HG03039 (cell line): ENCODE measurements at regions not wholly inside any gene's neighbourhood (a gene's known extent, or its start where the extent isn't known, plus 50 kb on each side); places are given as distances from the start of the nearest gene placed in this dataset.
"Not testable (repeated sequence)": the region's sequence is repeated elsewhere in the genome, so short reads cannot be mapped to it uniquely, and the experiment has no call there.

Experiments
- ATAC-seq: cut with Tn5 transposase; IDR thresholded peaks from one replicate; pipeline ENCODE4 v1.9.1; 2021; ENCODE audit warnings: mild to moderate bottlenecking, moderate library complexity; ENCODE audit not compliant: unreplicated experiment

DNA sequence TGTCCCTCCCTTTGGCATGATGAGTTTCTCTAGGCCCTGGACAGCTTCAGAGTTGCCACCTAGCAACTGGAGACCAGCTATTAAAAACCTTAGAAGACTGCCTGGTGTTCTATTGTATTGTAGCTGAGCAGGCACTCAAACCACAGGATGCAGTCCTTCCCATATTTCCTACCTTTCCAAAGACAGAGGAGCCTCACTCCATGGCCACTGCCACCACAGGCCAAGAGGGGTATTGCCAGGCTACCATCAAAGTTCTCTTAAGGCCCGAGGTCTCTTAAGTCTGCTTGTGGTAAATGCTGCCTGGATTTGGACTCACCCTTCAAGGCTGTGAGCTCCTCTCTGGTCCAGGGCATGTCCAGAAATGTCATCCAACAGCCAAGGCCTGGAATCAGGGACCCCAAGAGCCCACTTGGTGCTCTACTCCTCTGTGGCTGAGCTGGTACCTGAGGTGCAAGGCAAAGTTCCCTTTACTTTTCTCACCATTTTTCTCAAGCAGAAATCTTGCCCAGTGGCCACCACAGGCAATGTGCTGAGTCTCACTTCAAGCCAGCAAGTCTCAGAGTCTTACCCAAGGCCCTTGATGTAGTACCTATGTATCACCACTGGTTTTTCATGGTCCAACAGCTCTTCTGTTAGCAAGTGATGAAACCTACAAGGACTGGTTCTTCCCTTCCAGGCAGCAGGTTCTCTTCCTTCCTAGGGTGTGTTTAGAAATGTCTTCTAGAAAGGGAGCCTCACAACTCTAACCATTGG, 269.4 kb downstream of the AMY1C start:
- ATAC-seq = no peak

GRCh38 chr1:104019675-104020049, 270.0 kb downstream of the AMY1C start:
- no peak for ATAC-seq

DNA sequence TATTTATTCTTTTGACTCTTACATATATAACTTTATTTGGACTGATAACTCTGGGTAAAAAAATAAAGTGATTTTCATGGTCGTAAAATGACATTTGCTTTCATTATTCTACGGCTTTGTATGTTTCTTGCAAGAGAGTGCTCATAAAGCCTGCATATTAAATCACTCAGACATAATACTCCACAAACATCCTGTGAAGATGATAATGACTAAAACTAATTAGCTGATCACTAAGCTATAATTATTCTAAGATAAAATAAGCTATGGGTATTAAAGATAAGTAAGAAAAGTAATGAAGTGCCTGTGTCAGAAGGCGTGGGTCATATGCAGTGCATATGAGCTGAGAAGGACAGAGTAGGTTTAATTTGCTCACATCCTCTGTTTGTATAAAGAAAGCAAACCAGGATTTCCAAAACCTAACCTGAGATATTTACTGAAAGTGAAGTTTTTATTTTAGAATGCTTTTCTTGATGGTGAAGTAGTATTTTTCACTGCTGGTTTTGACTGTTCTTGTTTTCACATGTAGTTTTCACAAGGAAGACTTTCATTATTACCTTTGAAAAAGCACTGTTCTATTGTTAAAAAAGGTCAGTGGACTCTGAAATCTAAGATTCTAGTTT, 278.8 kb downstream of the AMY1C start:
- ATAC-seq = no peak

DNA sequence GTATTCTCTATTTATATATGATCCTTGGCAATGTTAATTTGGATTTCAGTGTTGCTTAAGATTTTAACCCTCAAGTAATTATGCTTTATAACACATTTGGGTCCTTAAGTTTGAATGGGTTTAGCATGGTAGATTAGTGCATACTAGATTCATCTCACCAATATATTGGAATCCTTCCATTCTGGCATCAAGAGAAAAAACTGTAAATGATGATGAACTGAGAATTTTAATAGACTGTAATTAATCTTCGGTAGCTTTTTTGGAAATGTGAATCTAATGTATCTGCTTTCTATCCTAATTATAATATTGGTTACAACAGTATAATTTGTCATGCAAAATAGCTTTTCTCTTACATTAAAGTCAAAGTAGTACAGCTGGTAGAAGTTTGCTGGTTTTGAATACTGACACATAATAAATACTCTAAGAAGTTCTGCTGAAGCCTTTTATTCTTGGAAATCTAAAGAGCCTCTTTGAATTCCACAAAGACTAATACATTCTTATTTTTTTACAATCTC, 279.8 kb downstream of the AMY1C start:
- no peak for ATAC-seq

- ATAC-seq = no peak
Observed at GRCh38 chr1:104056786-104057185, 307.1 kb downstream of the AMY1C start.

- ATAC-seq = not testable (repeated sequence)
Observed at GRCh38 chr1:104057219-104057898, 307.7 kb downstream of the AMY1C start.

GRCh38 chr1:104061637-104062036, 311.9 kb downstream of the AMY1C start:
- not testable (repeated sequence) for ATAC-seq

GRCh38 chr1:104064399-104064798, 314.7 kb downstream of the AMY1C start:
- no peak for ATAC-seq

GRCh38 chr1:104072915-104073371, 323.2 kb downstream of the AMY1C start:
- ATAC-seq = no peak

DNA sequence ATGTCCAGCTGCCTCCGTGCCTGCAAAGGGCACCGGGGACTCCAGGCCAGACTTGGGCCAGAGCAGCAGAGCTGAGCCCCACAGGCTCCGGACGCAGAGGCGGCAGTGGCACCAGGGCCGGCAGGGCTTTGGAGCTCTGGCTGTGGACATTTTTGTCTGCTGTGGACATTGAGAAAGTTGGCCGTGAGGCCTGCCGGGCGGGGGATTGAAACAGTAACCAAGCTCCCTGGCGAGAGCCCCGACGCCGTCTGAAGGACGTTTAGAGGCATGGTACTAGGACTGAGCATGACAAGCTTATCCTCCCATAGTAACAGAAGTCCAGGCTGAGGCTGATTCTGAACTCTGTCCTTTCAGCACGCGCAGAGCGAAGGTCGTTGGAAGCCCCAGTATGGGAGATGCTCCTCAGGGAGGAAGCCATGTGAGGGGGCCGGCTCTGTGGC, 323.8 kb downstream of the AMY1C start:
- no peak for ATAC-seq

DNA sequence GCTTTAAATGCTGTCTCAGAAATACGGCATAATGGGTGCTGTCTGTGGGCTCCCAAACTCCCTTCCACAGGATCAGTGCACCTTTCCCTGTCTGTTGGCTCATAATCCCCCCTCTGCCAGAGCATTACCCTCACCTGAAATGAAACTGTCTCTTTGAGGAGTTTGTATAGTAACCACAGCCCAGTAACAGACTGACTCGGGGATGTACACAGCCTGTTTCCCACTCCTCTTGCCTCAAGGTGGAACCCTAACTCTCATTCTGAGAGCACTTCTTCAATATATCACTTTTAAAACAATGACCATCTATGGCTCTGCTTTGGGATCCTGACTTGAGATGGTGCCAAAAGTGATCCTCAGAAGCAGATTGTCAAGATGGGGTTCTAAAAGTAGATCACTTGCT, 332.5 kb downstream of the AMY1C start:
- ATAC-seq = no peak

DNA sequence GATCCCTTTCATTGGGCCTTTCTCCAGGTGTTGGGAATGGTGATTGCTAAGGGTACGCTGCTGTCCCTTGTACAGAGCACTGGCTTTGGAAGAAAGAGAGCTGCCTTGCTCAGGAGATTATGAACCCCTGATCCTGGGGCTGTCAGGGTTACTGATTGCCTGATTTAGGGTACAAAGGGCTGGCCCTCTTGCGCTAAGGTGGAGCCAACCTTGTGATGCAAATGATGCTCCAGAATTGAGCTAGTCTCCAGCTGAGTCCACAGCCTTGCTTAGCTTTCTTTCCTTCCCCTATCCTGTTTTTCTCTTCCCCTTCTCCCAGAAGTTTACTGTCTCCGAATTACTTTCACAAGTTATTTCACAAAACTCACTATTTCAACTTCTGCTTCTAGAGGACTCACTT, 334.7 kb downstream of the AMY1C start:
- no peak for ATAC-seq

GRCh38 chr1:104092698-104093097, 343.0 kb downstream of the AMY1C start:
- no peak for ATAC-seq

DNA sequence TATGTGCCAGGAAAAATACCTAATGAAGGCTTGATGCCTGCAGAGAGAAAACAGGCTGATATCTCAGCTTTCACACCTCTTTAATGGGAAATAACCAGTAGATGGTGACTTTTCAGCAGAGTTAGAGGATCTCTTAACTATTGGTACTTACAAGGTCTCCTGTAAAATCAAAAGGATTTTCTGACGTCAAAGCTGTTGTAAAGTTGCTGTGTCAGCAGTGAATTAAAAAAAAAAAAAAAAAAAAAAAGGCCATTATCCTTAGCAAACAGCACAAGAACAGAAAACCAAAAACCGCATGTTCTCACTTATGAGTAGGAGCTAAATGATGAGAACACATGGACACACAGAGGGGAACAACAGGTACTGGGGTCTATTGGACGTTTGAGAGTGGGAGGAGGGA, 349.1 kb downstream of the AMY1C start:
- ATAC-seq = no peak

GRCh38 chr1:104100115-104100514, 350.4 kb downstream of the AMY1C start:
- no peak for ATAC-seq

DNA sequence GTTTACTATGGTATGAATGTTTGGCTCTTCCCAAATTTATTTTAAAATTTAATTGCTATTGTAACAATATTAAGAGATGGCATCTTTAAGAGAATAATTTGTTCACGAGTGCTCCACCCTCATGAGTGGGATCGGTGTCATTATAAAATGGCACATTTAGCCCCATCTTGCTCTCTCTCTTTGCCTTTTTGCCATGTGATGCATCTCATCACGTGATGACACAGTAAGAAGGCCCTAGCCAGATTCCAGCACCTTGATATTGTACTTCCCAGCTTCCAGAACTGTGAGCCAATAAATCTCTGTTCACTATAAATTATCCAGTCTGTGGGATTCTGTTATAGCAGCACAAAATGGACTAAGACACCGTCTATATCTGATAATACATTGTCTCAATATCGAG, 355.8 kb downstream of the AMY1C start:
- ATAC-seq = no peak

GRCh38 chr1:104120525-104120924, 370.8 kb downstream of the AMY1C start:
- no peak for ATAC-seq

GRCh38 chr1:104121271-104121670, 371.6 kb downstream of the AMY1C start:
- ATAC-seq = no peak

DNA sequence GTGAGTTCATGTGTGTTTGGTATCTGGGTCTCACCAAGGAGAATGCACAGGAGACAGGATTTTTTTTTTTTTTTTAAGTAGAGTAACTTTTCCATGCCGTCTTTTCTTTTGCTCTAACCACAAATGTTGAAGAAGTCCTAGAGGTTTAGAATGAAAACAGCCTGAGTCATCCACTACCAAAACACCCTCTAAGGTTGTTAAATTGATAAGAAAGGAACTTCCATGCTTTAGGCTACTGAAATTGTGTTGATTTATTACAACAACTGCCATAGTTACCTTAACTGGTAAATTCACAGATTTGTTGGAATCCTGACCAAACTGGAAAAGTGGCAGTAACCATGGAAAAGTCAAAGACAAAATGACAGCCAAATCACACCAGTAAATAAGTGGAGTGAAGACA, 375.6 kb downstream of the AMY1C start:
- ATAC-seq = no peak

GRCh38 chr1:104125970-104126369, 376.3 kb downstream of the AMY1C start:
- no peak for ATAC-seq

- no peak for ATAC-seq
Observed at GRCh38 chr1:104132382-104132973, 382.8 kb downstream of the AMY1C start.
